ENCODE measurements at regions not wholly inside any gene's neighbourhood (a gene's known extent, or its start where the extent isn't known, plus 50 kb on each side); places are given as distances from the start of the nearest gene placed in this dataset.

DNA sequence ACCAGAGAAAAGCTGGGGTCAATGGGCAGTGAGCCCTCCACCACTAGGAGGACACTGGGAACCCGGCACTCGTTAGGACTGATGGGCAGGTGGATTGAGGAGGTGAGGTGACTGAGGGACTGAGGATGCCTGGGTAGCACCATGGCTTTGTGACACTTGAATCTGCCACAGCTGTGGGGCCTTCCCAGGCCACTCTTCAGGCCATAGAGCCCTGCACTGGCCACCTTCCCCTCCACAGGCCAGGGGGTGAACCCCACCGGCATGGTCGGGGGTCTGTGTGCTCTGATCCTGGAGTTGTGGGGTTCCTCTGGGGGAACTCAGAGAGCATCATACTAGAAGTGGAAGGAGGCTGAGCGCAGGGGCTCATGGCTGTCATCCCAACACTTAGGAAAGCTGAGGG, 423.5 kb downstream of the ZNF536 start:
- TF ChIP-seq, protein P1, sequence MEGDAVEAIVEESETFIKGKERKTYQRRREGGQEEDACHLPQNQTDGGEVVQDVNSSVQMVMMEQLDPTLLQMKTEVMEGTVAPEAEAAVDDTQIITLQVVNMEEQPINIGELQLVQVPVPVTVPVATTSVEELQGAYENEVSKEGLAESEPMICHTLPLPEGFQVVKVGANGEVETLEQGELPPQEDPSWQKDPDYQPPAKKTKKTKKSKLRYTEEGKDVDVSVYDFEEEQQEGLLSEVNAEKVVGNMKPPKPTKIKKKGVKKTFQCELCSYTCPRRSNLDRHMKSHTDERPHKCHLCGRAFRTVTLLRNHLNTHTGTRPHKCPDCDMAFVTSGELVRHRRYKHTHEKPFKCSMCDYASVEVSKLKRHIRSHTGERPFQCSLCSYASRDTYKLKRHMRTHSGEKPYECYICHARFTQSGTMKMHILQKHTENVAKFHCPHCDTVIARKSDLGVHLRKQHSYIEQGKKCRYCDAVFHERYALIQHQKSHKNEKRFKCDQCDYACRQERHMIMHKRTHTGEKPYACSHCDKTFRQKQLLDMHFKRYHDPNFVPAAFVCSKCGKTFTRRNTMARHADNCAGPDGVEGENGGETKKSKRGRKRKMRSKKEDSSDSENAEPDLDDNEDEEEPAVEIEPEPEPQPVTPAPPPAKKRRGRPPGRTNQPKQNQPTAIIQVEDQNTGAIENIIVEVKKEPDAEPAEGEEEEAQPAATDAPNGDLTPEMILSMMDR (IDR thresholded peaks at IDR 0.05) = no peak
- TF ChIP-seq POLR2A (IDR thresholded peaks at IDR 0.05) = no peak

Measured in body of pancreas (tissue), 4 donors.